GM23338 (cell line): ENCODE measurements at regions not wholly inside any gene's neighbourhood (a gene's known extent, or its start where the extent isn't known, plus 50 kb on each side); places are given as distances from the start of the nearest gene placed in this dataset.

ENCODE experiments used
- ATAC-seq: fragments of 200-7000 bp; cut with Tn5 transposase; 3 replicates; pipeline ENCODE4 v1.9.1; 2020
- DNase-seq: peaks from one replicate; pipeline ENCODE4 v3.0.0-alpha.2; 2015; ENCODE audit warnings: low spot score
- H2AFZ ChIP-seq: fragments of 200-600 bp; sonication (generic); 2 replicates; pipeline ENCODE4 v1.8.0; 2016; ENCODE audit warnings: antibody characterized with exemption, mild to moderate bottlenecking, moderate library complexity
- H3F3A ChIP-seq: fragments of 200-600 bp; sonication (generic); replicated peaks from 2 replicates; pipeline ENCODE4 v1.8.0; 2017; ENCODE audit warnings: antibody characterized with exemption, mixed run types, low read depth
- H3K27ac ChIP-seq: fragments of 200-600 bp; sonication (generic); 2 replicates; pipeline ENCODE4 v1.6.1; 2016; ENCODE audit warnings: low read depth
- H3K27me3 ChIP-seq: fragments of 200-600 bp; sonication (generic); 2 replicates; pipeline ENCODE4 v1.8.0; 2016; ENCODE audit warnings: mild to moderate bottlenecking, mixed run types, moderate library complexity; ENCODE audit not compliant: insufficient read depth
- H3K36me3 ChIP-seq: fragments of 200-600 bp; sonication (generic); 2 replicates; pipeline ENCODE4 v1.8.0; 2016; ENCODE audit warnings: mild to moderate bottlenecking; ENCODE audit not compliant: insufficient read depth
- H3K4me1 ChIP-seq: fragments of 200-600 bp; sonication (generic); 2 replicates; pipeline ENCODE4 v1.8.0; 2016; ENCODE audit warnings: mild to moderate bottlenecking, moderate library complexity; ENCODE audit not compliant: insufficient read depth
- H3K4me2 ChIP-seq: fragments of 200-600 bp; sonication (generic); 2 replicates; pipeline ENCODE4 v1.7.1; 2017; ENCODE audit warnings: mixed run types
- H3K4me3 ChIP-seq: fragments of 200-600 bp; sonication (generic); 2 replicates; pipeline ENCODE4 v1.6.1; 2016; ENCODE audit warnings: mixed run types
- H3K79me2 ChIP-seq: fragments of 200-600 bp; sonication (generic); replicated peaks from 2 replicates; pipeline ENCODE4 v1.8.0; 2017; ENCODE audit warnings: mild to moderate bottlenecking; ENCODE audit not compliant: insufficient read depth
- H3K9me2 ChIP-seq: fragments of 200-600 bp; sonication (generic); 2 replicates; pipeline ENCODE4 v1.8.0; 2017; ENCODE audit not compliant: insufficient read depth
- H4K20me1 ChIP-seq: fragments of 200-600 bp; sonication (generic); replicated peaks from 2 replicates; pipeline ENCODE4 v1.8.0; 2017; ENCODE audit warnings: mild to moderate bottlenecking; ENCODE audit not compliant: insufficient read depth
- H3K27ac Mint-ChIP-seq: 2 replicates; pipeline ENCODE4 v1.8.0; 2020; ENCODE audit warnings: inconsistent platforms, mild to moderate bottlenecking, moderate library complexity, mixed read lengths
- H3K27me3 Mint-ChIP-seq: 3 replicates; pipeline ENCODE4 v1.8.0; 2022; ENCODE audit warnings: low read depth, mild to moderate bottlenecking, moderate library complexity, mixed read lengths, inconsistent platforms; ENCODE audit not compliant: insufficient read depth, poor library complexity
- H3K36me3 Mint-ChIP-seq: 3 replicates; pipeline ENCODE4 v1.8.0; 2021; ENCODE audit warnings: low read depth, mild to moderate bottlenecking, inconsistent platforms, moderate library complexity, mixed read lengths
- H3K4me1 Mint-ChIP-seq: 3 replicates; pipeline ENCODE4 v1.8.0; 2020; ENCODE audit warnings: mild to moderate bottlenecking, inconsistent platforms, mixed read lengths
- H3K4me3 Mint-ChIP-seq: 3 replicates; pipeline ENCODE4 v1.8.0; 2021; ENCODE audit warnings: moderate library complexity, mild to moderate bottlenecking, inconsistent platforms, mixed read lengths
- H3K9me3 Mint-ChIP-seq: 3 replicates; pipeline ENCODE4 v1.8.0; 2020; ENCODE audit warnings: moderate library complexity, mild to moderate bottlenecking, inconsistent platforms, mixed read lengths
- CREB1 ChIP-seq: fragments of 250-450 bp; sonication (Bioruptor Pico); IDR thresholded peaks from 2 replicates; pipeline ENCODE4 v1.5.0; 2020; ENCODE audit warnings: low read depth, mild to moderate bottlenecking, moderate library complexity
- CTCF ChIP-seq, 2 experiments: fragments of 200-600 bp in 1 of 2; sonication (generic) in 1 of 2; conservative IDR thresholded peaks; 2 replicates each; pipeline versions ENCODE4 v1.5.1 to v1.6.1; 2016 to 2017; ENCODE audit warnings: antibody characterized with exemption in 2 of 2, low read depth in 2 of 2, mild to moderate bottlenecking in 2 of 2, moderate library complexity in 1 of 2
- POLR2AphosphoS5 ChIP-seq: IDR thresholded peaks from 2 replicates; pipeline ENCODE4 v1.6.1; 2016; ENCODE audit warnings: antibody characterized with exemption, low read depth
- TF ChIP-seq, protein P1 (sequence below): fragments of 250-450 bp; sonication (Bioruptor Pico); IDR thresholded peaks from 2 replicates; pipeline ENCODE4 v1.5.0; 2020; ENCODE audit warnings: mild to moderate bottlenecking, moderate library complexity

GRCh38 chr16:11429823-11430222 lies 84.6 kb downstream of the RMI2 start (continued):
- TF ChIP-seq CTCF (conservative IDR thresholded peaks at IDR 0.05; ENCODE audit: low read depth in 2 of 2) (no peak), POLR2AphosphoS5 (no peak)
- TF ChIP-seq, protein P1, sequence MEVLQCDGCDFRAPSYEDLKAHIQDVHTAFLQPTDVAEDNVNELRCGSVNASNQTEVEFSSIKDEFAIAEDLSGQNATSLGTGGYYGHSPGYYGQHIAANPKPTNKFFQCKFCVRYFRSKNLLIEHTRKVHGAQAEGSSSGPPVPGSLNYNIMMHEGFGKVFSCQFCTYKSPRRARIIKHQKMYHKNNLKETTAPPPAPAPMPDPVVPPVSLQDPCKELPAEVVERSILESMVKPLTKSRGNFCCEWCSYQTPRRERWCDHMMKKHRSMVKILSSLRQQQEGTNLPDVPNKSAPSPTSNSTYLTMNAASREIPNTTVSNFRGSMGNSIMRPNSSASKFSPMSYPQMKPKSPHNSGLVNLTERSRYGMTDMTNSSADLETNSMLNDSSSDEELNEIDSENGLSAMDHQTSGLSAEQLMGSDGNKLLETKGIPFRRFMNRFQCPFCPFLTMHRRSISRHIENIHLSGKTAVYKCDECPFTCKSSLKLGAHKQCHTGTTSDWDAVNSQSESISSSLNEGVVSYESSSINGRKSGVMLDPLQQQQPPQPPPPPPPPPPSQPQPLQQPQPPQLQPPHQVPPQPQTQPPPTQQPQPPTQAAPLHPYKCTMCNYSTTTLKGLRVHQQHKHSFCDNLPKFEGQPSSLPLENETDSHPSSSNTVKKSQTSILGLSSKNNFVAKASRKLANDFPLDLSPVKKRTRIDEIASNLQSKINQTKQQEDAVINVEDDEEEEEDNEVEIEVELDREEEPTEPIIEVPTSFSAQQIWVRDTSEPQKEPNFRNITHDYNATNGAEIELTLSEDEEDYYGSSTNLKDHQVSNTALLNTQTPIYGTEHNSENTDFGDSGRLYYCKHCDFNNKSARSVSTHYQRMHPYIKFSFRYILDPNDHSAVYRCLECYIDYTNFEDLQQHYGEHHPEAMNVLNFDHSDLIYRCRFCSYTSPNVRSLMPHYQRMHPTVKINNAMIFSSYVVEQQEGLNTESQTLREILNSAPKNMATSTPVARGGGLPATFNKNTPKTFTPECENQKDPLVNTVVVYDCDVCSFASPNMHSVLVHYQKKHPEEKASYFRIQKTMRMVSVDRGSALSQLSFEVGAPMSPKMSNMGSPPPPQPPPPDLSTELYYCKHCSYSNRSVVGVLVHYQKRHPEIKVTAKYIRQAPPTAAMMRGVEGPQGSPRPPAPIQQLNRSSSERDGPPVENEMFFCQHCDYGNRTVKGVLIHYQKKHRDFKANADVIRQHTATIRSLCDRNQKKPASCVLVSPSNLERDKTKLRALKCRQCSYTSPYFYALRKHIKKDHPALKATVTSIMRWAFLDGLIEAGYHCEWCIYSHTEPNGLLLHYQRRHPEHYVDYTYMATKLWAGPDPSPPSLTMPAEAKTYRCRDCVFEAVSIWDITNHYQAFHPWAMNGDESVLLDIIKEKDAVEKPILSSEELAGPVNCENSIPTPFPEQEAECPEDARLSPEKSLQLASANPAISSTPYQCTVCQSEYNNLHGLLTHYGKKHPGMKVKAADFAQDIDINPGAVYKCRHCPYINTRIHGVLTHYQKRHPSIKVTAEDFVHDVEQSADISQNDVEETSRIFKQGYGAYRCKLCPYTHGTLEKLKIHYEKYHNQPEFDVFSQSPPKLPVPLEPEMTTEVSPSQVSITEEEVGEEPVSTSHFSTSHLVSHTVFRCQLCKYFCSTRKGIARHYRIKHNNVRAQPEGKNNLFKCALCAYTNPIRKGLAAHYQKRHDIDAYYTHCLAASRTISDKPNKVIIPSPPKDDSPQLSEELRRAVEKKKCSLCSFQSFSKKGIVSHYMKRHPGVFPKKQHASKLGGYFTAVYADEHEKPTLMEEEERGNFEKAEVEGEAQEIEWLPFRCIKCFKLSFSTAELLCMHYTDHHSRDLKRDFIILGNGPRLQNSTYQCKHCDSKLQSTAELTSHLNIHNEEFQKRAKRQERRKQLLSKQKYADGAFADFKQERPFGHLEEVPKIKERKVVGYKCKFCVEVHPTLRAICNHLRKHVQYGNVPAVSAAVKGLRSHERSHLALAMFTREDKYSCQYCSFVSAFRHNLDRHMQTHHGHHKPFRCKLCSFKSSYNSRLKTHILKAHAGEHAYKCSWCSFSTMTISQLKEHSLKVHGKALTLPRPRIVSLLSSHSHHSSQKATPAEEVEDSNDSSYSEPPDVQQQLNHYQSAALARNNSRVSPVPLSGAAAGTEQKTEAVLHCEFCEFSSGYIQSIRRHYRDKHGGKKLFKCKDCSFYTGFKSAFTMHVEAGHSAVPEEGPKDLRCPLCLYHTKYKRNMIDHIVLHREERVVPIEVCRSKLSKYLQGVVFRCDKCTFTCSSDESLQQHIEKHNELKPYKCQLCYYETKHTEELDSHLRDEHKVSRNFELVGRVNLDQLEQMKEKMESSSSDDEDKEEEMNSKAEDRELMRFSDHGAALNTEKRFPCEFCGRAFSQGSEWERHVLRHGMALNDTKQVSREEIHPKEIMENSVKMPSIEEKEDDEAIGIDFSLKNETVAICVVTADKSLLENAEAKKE, result no peak

DNA sequence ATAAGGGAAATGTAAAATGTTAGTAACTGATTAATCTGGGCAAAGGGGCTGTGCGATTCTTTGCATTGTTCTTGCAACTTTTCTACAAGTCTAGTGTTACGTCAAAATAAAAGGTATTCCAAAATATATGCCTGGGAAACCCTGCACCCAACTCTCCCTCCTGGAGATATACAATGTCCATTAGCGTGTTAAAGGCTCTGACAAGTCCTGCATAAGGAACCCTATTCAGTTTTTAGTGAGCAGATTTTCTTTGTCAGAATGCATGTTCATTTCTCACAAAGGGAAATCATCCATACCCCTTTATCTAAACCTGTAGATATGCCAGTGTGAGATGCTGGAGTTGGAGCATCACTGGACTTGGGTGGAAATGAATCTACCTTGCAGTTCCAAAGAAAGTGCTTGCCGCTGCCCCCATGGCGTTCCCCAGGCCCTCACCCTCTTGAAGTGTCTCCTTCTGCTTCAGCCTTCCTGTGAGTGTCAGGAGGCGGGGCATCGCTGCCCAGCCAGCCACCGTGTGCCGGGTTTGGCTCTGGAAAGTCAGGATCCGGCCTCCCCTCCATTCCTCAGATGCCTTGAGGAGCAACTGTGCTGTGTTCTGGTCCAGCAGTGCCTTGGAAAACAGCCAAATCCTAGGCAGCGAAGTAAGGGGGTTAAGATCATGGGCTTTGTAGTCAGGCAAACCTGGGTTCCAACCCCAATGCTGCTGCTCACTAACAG lies 85.5 kb downstream of the RMI2 start:
- H3K9me2 ChIP-seq, result no peaks in the 10 kb centered on the region
- no peaks in the 10 kb centered on the region for H3K36me3 ChIP-seq
- Mint-ChIP-seq H3K27ac (no peak overlapping the region), H3K36me3 (no peaks in the 10 kb centered on the region), H3K4me1 (peaks cover 10% of the 10 kb centered on the region; the same call in 2 of the 3 replicates), H3K4me3 (no peak overlapping the region), H3K27me3 (peaks cover 8% of the 10 kb centered on the region), H3K9me3 (no peaks in the 10 kb centered on the region)
- no peaks in the 10 kb centered on the region for H3K27me3 ChIP-seq
- no peak for TF ChIP-seq CREB1 (CRISPR knock-in tag)
- H3K79me2 ChIP-seq, result no peaks in the 10 kb centered on the region
- no peak overlapping the region for H3K27ac ChIP-seq
- H3K4me2 ChIP-seq, result no peak overlapping the region
- no peak overlapping the region for H3K4me3 ChIP-seq
- peaks cover 4% of the 10 kb centered on the region for H3K4me1 ChIP-seq
- DNase-seq (no peak), ATAC-seq (no peak)
- H4K20me1 ChIP-seq, result no peaks in the 10 kb centered on the region
- no peaks in the 10 kb centered on the region for H3F3A ChIP-seq
- H2AFZ ChIP-seq, result no peak overlapping the region
